ENCODE measurements at regions not wholly inside any gene's neighbourhood (a gene's known extent, or its start where the extent isn't known, plus 50 kb on each side); places are given as distances from the start of the nearest gene placed in this dataset.

- no peak overlapping the region for H3K4me3 ChIP-seq (ENCODE audit: low read depth, low read length)
- in situ Hi-C loops (cut with HindIII; ENCODE audit: low sequenced_read_pairs) = no loop called here
- no peak for DNase-seq (ENCODE audit: low read depth, low spot score)
Observed at GRCh38 chr20:33940666-33941065, 53.0 kb upstream of the RALY start.

More at GRCh38 chr20:33940666-33941065, 53.0 kb upstream of the RALY start:
- TF ChIP-seq CTCF (IDR thresholded peaks at IDR 0.05; ENCODE audit: low read depth, low read length) = no peak

Data from astrocyte of the spinal cord (primary cell).